ENCODE measurements at regions not wholly inside any gene's neighbourhood (a gene's known extent, or its start where the extent isn't known, plus 50 kb on each side); places are given as distances from the start of the nearest gene placed in this dataset.
"Not testable (repeated sequence)": the region's sequence is repeated elsewhere in the genome, so short reads cannot be mapped to it uniquely, and the experiment has no call there.

DNA sequence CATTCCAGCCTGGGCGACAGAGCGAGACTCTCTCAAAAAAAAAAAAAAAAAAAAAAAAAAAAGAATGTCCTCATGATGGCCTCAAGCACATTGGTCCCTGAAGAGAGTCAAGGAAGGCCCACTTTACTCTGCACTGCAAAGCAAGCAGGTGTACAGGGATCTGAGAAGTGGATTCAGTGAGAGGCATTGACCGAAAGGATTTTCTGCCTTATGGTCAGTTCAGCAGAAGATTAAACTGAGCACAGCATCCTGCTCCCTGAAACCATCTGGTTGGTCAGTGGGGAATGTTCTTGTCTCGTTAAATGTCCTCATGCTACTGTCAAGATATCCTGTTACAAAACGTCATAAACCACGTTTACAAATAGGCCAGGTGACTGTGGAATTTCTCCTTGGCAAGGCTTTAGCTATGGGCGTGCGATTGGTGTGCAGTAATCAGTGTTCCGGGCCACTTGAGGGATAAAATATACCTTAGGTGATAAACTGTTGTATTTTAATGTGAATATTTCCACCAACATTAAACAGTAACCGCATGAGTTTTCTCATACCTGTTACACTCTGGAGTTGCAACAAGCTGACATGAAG, 195.0 kb downstream of the ADRA2C start:
- DNase-seq = not testable (repeated sequence)

DNA sequence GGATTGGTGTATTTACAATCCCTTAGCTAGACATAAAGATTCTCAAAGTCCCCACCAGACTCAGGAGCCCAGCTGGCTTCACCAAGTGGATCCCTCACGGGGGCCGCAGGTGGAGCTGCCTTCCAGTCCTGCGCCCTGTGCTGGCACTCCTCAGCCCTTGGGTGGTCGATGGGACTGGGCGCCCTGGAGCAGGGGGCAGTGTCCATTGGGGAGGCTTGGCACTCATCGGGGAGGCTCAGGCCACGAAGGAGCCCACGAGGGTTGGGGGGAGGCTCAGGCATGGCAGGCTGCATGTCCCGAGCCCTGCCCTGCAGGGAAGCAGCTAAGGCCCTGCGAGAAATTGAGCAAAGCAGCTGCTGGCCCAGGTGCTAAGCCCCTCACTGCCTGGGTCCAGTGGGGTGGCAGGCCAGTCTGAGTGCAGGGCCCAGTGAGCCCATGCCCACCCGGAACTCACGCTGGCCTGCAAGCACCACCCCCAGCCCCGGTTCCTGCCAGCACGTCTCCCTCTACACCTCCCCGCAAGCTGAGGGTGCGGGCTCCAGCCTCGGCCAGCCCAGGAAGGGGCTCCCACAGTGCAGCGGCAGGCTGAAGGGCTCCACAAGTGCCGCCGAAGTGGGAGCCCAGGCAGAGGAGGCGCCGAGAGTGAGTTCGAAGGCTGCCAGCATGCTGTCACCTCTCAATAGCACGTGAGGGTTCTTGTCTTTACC, 198.5 kb downstream of the ADRA2C start:
- not testable (repeated sequence) for DNase-seq

DNA sequence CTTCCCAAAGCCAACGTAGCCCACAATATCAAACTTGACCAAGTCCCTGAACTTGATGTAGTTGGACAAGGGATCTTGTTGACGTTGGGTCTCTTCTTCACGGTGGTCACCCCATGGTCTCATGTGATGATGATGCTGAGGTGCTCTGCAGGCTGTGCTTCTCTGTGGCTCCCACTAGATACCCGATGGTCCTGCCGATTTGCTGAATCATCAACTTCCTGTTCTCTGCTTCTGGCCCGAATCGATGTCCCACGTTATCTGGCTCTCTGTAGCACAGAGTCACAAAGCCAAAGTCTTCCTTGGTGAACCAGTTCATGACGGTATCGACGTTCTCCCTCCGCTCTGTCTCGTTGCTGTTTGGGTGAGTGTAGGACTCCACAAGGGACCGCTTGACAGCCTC, 201.0 kb downstream of the ADRA2C start:
- DNase-seq = not testable (repeated sequence)

DNA sequence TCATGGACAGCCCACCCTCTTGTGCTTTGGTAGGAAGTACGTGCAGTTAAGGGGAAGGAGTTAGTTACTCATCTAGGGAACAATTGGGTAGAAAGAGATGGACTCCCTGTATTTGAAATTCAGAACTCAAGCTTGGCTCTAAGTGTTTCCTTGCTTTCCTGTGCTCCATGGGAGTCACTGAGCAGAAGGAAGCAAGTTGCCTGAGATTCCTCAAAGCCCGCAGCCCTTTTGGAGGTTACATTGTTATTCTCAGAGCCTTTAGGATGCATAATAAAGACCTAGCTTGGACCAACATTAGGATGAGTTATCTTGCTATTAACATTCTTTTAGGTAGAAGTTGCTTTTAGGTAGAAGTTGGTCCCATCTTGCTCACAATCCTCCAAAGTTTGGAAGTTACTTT, 206.4 kb downstream of the ADRA2C start:
- DNase-seq = not testable (repeated sequence)

DNA sequence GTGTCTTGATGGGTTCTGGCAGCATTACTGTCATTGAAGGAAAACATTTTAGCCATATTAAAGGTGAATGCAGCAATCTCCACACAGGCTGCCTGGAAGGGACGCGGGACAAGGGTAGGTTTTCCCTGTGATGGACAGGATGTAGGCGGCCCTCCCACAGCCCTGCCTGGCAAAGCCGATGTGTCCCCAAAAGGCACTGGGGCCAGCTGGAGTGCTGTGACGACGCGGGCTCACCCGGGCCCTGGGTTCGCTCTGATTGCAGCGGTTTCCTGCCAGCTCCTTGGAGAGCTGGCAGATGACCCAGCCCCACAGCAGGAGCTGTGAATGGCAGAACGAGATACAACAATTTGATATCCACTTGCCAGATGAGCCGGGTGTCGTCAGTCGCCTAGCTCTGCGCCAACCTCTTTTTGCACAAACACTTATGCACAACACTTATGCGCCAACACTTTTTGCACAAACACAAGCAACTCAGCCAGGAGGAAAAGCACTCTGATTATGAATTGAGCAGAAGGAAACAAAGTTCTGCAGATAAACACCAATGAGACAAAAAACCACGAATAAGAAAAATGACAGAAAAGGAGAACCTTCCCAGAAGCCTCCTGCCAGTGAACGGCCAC, 207.5 kb downstream of the ADRA2C start:
- not testable (repeated sequence) for DNase-seq

DNA sequence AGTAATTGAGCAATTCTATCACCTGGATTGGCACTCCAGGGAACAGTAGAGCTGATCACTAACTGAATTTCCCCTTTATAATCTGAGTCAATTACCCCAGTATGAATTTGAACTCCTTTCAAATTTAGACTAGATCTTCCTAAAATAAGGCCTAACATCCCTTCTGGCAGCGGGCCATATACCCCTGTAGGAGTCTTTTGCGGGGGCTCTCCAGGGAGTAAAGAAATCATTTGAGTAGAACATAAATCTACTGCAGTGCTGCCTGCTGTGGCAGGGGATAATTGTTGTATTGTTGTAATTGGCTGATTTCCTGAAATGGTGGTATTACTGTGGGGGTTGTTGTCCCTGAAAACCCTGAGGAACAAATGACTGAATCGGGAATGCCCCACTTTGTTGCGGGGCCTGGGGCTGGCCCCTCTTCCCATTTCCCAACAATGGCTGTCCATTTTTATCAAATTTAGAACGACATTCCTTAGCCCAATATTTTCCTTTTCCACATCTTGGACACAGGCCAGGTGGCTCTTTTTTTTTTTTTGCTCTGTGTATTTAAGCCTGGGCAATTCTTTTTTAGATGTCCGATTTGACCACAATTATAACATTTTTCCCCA, 217.4 kb downstream of the ADRA2C start:
- not testable (repeated sequence) for DNase-seq

DNA sequence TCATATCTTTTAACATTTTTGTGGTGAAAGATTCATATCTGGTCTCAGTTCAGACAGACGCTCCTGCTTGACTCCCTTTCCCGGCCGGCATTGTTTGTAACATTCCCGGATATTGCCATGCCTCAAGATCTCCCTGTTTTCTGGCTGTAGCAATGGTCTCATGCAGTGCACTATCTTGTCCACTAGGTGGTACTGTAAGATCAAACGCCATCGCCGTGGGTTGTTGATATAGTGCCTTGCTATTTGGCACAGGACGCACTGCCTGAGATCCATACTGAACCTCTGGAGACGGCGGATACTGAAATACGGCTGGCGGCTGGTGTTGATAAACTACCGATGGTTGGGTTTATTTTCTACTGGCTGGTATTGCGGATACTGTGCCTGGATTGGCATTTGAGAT, 218.6 kb downstream of the ADRA2C start:
- DNase-seq = not testable (repeated sequence)

DNA sequence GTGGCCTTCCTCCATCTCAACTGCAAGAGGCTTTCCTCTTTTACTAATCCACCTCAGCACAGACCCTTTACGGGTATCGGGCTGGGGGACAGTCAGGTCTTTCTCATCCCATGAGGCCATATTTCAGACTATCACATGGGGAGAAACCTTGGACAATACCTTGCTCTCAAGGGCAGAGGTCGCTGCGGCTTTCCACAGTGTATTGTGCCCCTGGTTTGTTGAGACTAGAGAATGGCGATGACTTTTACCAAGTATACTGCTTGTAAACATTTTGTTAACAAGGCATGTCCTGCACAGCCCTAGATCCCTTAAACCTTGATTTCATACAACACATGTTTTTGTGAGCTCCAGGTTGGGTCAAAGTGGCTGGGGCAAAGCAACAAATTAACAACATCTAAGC, 220.2 kb downstream of the ADRA2C start:
- not testable (repeated sequence) for DNase-seq

DNA sequence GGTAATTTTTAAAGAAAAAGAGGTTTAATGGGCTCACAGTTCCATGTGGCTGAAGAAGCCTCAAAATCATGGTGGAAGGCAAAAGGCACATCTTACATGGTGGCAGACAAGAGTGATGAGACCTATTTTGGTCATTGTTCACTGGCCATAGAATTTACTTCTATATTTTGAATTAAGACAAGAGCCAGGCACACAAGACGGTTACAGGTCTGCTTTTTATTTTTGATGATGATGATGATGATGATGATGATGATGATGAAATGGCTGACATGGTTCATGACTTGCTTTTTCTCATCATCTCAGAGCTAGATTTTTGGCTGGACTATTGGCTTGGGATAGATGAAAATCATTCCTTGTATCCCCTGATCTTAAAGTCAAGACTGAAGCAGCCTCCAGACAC, 229.3 kb downstream of the OTOP1 start:
- not testable (repeated sequence) for DNase-seq

DNA sequence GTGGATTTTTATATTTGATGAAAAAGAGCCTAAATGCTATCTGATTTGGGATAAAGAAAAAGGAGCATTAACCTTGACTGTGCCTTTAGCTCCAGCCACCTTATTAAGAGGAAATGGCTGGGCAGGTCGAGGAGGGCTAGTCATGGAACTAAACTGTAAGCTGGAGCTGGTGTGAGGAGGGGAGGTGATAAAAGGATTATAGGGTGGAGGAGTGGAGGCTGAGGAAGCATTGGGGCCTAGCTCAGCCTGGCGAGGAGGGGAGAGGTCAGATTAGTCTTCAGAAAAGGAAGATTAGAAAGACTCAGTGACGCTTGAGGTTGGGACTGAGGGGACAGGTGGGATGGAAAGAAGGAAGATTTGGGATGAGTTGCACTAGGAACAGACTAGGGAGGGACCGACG, 222.7 kb downstream of the OTOP1 start:
- DNase-seq = not testable (repeated sequence)

DNA sequence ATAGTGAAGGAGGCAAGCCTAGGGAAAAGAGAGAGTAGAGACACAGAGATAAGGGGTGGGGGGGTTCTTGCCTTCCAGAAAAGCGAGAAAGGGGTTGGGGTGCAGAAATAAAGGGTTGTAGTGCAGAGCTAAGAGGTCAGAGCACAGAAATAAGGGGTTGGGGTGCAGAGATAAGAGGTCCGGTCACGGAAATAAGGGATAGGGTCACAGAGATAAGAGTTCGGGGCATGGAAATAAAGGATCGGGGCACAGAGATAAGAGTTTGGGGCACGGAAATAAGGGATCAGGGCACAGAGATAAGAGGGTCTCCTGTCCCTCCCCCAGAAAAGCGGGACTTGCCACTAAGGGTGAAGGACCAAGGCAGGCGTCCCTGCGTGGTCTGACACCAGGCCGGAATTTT, 222.0 kb downstream of the OTOP1 start:
- not testable (repeated sequence) for DNase-seq

DNA sequence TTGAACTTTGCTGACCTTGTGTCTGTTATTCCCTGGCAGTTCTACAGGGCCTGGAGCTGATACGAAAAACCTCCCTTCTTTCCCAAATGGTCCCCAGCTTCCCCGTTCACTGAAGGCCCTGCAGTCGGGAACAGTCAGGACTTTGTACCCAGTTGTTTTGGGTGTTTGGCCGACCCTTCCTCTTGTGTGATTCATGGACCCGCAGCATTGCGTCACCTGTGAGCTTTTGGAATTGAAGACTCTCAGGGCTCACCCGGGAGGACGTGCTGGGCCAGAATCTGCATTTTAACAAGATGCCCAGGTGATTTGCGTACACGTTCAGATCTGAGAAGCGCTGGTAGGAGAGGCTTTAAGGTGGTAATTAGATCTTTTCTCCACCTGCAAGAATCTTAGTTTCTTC, 220.4 kb downstream of the OTOP1 start:
- DNase-seq = not testable (repeated sequence)

DNA sequence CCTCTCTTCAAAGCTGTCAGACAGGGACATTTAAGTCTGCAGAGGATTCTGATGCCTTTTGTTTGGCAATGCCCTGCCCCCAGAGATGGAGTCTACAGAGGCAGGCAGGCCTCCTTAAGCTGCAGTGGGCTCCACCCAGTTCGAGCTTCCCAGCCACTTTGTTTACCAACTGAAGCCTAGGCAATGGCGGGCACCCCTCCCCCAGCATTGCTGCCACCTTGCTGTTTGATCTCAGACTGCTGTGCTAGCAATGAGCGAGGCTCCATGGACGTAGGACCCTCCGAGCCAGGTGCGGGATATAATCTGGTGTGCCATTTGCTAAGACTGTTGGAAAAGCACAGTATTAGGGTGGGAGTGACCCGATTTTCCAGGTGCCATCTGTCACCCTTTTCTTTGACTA, 207.7 kb downstream of the OTOP1 start:
- DNase-seq = not testable (repeated sequence)

DNA sequence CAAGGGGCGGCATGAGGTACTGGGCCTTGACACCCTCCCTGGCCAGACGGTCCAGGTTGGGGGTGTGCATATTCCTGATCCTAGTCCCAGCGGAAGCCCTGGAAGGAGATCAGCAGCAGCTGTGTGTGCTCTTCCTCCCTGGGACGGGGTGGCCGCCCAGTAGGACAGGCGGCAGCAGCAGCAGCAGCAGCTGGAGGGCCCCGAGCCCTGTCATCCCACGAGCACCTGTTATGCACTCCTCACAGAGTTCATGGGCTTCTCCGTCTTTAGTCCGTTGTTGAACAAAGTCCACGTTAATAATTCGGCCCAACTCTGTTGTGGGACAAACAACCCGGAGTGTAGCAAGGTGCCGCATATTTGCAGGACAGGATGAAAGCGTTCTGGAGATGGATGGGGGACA, 205.6 kb downstream of the OTOP1 start:
- DNase-seq = not testable (repeated sequence)

DNA sequence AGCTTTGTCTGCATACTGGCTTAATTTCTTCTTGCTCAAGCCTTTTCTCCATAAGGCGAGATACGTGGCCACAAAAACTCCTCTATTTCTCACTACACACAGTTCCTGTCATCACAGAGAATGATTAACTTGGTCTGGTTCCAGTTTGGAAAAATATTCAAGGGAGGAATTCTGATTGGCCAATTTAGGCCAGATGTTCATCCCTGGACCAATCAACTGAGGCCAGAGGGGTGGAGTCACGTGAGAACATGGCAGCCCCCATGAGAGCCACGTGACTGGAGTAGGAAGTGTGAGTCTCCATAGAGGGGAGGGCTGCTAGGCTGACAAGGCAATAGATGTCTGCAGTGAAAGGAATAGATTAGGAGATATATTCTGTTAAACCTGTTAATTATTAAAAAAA, 200.0 kb downstream of the OTOP1 start:
- DNase-seq = not testable (repeated sequence)

DNA sequence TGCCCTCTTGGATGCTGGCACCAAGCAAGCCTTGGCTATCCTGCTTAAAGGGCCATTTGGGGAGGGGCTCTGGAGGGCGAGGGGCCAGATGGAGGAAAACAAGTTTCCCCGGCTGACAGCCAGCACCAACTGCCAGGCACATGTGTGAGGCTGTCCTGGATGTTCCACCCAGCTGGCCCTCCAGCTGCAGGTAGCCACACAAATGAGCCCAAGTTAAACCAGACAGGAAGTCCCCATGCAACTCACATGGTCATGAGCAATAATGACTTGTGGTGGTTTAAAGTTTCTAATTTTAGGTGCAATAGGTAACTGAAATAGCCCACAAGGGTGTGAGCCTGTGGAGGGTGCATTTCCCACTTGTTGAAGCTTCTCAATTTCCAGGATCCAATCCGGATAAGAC, 198.0 kb downstream of the OTOP1 start:
- not testable (repeated sequence) for DNase-seq

DNA sequence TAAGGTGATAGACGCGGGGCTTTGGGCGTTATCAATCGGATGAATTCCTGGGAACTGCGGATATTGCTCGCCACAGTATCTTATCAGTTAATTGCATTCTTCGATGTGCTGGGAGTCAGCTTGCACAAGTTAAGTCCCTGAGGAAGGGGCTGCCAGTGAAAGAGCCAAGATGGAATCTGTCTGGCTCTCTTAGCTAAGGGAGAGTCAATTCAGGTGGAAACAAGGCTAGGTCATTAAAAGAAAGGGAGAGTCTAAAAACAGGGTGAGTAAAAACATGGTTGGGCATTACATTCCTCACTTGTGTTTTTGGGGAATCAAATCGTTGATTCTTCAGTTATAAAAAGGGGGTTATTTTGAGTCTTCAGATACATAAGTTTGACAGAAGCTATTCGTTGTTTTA, 196.2 kb downstream of the OTOP1 start:
- DNase-seq = not testable (repeated sequence)

DNA sequence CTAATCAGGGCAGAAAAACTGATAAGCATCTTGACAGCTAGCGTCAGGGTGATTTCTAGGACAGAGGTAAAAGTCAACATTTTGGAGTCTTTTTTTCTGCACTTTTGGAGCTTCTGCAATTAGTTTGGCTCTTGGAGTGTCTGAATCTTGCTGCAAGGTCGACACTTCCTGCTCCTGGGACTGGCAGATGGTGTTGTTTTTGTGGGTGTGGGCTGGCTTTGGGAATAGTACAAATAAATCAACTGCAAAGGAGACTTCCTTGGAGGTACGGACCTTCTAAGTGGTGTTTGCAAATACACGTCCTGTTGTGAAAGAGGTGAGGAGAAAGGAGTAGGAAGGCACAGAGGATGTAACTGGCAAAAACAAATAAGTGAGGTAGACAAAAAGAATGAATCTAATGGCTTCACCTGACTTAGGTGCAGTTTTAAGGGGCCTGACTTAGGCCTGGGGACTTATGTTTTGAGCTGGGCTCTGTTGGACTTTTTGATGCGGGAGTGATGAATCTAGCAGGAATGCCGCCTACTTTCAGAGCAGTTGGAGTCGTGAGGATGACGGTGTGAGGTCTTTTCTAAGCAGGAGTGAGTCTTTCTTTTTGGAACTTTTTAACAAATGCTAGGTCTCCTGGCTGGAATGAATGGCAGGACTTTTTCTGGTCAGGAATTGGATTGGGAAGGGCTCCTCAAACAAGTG, 195.1 kb downstream of the OTOP1 start:
- DNase-seq = not testable (repeated sequence)

DNA sequence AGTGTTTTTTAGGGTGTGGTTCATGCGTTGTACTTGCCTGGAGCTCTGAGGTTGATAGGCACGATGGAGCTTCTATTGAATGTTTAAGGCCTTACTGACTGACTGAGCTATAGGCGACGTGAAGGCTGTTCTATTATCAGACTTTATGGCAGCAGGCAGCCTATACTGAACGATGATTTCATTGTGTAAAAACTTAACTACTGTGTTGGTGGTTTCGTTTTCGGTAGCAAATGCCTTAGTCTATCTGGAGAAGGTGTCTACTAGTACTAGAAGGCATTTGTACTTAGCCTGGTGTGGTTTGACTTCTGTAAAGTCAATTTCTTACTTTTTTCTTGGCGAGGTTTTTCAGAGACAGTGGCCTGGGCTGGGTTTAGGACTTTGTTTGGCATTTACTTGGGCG, 194.4 kb downstream of the OTOP1 start:
- not testable (repeated sequence) for DNase-seq

DNA sequence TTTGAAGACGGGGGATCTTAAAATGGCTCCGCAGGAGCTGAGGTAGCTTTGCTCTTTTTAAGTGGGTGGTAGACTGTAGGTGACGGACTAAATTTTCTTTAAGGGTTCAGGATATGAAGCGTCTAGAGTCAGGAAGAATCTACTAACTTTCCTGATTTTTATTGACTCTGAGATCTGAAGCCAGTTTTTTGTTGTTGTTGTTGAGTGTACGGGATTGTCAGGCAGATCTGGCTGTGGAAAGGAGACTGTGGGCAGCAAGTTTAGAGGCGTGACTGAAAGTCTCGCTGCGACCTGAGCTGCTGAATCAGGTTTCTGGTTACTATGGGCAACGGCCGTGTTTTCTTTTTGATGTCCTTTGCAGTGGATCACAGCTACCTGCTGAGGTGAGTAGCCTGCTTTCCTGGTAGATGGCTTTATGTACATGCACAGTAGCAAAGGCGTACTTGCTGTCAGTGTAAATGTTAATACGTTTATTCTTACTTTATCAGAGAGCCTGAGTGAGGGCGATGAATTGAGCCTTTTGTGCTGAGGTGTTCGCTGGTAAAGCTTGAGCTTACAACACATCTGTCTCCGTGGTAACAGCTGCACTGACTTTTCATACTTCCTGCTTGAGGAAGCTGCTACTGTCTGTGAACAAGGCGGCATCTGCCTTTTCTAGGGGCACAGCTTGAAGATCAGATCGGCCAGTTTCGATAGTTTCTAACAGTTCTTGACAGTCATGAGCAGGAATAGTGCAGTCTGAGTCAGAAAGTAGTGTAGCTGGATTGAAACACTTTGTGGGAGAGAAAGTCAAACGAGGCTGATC, 193.7 kb downstream of the OTOP1 start:
- not testable (repeated sequence) for DNase-seq

DNA sequence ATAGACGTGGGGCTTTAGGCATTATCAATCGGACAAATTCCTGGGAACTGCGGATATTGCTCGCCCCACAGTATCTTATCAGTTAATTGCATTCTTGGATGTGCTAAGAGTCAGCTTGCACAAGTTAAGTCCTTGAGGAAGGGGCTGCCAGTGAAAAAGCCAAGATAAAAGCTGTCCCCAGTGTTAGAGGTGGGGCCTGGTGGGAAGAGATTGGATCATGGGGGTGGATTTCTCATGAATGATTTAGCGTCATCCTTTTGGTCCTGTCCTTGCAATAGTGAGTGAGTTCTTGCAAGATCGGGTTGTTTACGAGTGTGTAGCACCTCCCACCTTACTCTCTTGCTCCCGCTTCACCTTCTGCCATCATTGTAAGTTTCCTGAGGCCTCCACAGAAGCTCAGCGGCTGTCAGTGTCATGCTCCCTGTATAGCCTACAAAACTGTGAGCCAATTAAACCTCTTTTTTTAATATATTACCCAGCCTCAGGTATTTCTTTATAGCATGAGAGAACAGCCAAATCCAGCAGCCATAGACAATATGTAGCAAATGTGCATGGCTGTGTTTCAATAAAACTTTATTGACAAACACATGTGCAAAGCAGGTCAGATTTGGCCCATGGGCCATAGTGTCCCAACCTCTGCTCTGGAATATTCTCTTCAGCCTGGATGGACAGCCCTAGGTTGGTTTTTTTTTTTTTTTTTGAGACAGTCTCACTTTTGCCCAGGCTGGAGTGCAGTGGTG, 189.2 kb downstream of the OTOP1 start:
- DNase-seq = not testable (repeated sequence)
